GM19351 (cell line): ENCODE measurements at regions not wholly inside any gene's neighbourhood (a gene's known extent, or its start where the extent isn't known, plus 50 kb on each side); places are given as distances from the start of the nearest gene placed in this dataset.

ENCODE experiments used
- ATAC-seq: cut with Tn5 transposase; IDR thresholded peaks from one replicate; pipeline ENCODE4 v1.9.1; 2021; ENCODE audit warnings: mild to moderate bottlenecking, moderate library complexity; ENCODE audit not compliant: unreplicated experiment

DNA sequence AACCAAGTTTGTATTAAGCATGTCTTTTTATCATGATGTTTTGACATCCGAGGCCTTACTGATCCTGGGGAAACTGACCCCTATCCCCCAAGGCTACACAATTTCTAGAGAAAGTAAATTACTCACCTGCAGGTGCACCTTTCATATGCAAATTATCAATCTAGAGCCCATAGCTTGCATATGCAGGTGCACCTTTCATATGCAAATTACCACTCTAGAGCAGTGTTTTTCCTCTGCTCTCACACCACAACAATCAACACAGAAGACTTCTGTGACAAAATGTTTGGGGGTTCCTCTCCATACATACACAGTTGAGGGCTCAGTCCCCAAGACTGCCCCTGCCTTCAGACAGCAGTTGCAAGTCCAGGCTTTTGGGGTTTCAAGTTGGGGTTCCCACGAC is 203.7 kb upstream of the RORB start:
- ATAC-seq, result no peak

DNA sequence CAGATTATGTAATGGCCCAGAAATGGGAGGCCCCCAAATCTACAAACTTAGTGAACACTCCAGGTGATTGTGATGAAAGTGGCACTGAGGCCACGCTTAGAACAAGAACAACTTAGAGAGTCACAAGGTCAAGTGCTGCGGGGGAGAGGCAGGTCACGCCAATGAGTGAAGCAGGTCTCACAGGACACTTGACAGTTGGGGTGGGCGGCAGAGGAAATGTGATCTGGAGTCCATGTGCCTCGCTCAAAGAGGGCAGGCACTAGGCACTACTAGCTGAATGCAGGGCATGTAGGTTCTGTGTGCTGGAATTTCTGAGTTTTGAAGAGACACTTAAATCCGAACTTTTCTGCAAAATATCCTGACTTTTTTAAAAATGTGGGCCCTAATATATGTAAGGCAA is 193.2 kb upstream of the RORB start:
- ATAC-seq, result no peak

DNA sequence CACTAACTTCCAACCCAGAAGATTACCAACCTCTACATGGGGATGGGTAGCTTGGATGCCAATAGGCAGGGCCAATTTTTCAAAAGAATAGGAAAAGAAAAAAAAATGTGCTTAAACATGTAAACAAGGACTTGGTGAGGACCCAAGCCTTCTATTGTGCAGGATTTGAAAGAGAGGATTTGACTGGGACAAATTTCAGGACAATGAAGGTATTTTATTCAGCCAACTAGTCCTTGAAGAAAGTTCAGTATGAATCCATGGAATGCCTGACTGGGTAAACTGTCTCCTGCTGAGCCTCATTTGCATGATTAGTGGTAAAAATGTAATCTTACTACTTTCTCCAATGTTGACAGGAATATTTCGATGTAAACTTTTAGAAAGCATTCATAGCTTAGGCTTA is 192.5 kb upstream of the RORB start:
- ATAC-seq, result no peak

- no peak for ATAC-seq
Measured at GRCh38 chr9:74309654-74310053, 187.5 kb upstream of the RORB start.

GRCh38 chr9:74317235-74317634 is 179.9 kb upstream of the RORB start:
- no peak for ATAC-seq

DNA sequence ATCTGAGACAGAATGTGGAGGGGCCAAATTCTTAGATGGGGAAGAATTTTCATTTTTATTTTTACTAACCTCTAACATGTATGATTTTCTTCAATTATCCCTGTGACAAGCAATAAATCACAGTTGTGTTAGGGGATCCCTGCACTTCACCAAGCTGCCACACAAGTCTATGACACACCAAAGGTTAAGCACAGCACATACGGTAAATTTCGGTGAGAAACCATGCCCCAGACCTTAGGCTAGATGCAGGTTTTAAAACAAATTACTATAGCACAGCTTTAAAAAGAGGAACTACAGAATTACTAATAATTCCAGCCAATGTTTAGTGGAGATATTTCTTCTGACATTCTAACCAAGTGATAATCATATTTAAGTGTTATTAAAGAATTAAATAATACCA is 175.7 kb upstream of the RORB start:
- ATAC-seq, result no peak

DNA sequence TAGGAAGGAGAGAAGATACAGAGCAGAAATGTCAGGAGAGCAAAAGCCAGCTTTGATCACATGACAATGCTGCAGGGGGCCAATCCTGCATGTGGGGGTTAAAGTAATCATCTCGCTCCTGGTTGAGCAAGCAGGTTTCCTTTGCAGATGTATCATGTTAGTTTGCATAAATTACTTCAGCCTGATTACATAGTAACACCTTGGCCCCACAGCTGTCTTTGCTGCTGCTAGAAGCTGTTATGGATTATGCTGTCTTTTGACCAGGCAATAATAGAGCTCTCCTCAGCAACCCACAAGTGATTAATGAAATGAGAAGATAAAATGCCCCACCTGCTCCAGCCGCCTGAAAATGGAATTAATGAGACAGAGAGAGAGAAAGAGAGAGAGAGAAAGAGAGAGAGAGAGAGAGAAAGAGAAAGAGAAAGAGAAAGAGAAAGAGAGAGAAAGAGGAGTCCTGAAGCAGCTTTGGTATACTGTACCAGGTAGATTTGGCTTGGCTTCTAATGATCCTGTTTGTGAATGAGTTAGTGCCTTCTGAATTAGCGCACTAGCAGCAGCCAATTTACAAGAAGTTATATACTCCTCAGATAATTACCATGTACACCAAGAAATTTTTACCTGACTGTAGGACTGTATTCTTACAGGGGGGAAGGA is 174.3 kb upstream of the RORB start:
- ATAC-seq, result no peak

GRCh38 chr9:74330487-74331214 is 166.5 kb upstream of the RORB start:
- ATAC-seq, result no peak

- no peak for ATAC-seq
Measured at GRCh38 chr9:74331607-74332006, 165.5 kb upstream of the RORB start.

DNA sequence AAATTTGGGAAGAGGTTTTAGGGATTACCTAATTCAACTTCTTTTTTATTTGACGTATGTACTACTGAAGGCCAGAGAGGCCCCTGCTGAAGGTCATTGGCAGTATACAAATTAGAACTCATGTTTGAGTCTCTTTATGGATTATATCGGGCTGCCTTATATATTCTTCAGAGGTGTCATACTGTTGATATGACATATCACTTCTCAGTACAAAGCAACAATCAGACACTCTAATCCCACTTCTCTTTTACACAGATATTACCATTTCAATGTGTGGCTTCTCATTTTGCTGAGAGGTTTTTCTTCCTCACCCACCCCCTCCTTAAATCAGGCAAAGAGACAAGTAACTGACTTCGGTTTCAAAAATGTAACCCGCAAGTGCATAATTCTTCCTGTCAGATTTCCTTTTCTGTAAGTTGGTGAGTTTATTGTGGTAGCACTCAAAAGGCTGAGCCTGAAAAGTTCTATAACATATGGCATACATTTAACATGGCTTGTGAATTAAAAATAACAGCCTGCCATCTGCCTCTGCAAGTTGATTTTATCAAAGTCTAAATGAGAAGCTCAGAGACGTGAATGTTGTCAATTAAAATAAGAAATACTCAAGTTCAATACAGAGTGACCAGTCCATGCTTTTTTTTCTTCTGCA is 163.6 kb upstream of the RORB start:
- ATAC-seq, result no peak

GRCh38 chr9:74334271-74334670 is 162.9 kb upstream of the RORB start:
- no peak for ATAC-seq

DNA sequence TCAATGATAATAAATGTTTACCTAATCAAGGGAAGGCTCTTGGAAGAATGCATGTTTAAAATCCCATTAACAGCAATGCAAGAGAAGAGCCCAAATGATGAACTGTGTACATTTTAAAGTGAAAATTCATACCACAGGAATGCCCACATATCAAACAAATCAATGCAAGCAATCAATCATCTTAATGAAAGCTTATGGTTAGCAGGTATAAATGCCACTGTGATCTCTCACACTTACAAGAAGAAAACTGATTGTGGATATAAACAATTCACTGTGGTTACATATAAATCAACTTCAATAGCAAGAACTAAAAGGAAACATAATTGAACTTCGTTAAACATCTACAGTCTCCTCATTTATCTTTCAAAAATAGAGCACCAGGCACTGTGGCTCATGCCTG is 161.0 kb upstream of the RORB start:
- no peak for ATAC-seq

DNA sequence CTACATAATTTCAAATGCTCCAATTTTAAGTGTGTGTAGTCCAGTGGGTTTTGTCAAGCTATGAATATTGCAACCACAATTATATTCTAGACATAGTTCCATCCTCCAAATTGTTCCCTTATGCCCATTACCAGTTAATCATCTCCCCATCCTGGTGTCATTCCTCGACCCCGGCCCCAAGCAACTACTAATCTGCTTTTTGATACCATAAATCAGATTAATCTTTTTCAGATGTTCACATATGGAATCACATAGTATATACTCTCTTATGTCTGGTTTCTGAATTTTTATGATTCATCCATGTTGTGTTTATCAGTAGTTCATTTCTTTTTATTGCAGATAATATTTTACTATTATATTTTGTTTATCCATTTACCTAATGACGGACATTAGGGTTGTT is 148.4 kb upstream of the RORB start:
- no peak for ATAC-seq

DNA sequence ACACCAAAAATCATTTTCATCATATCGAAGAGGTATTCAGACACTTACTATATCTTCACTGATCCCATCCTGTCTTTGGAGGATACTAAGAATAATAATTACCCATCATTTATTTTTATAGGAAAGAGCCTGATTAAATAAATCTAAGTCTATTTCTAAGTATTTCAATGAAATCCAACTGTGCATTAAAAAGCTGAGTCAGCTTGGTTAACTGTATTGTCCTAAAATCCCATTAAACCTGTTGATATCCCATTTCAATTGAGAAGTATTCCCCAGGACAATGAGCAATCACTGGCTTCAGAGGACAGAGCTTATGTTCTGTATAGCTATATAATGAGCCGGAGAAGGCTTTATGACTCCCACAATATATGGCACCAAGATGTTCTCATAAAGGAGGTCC is 142.0 kb upstream of the RORB start:
- no peak for ATAC-seq

- no peak for ATAC-seq
Measured at GRCh38 chr9:74357577-74357976, 139.6 kb upstream of the RORB start.

DNA sequence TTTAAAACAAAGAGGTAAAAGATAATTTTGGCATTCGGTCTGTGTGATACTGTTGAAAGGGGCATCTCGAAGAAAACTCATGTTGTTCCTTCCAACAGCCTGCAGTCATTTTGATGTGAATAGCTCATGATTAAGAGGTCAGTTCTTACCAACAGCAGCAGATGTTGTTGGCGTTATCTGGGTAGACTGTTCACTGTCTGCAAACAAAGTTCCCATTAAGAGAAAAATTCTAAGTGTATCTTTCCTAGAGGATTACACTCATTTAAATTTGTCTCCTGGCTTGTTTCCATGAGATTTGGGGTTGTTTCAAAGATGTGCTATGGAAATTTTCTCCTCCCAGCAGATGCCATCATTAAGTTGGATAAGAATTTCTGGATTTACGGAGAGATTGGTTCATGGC is 138.2 kb upstream of the RORB start:
- ATAC-seq, result no peak

DNA sequence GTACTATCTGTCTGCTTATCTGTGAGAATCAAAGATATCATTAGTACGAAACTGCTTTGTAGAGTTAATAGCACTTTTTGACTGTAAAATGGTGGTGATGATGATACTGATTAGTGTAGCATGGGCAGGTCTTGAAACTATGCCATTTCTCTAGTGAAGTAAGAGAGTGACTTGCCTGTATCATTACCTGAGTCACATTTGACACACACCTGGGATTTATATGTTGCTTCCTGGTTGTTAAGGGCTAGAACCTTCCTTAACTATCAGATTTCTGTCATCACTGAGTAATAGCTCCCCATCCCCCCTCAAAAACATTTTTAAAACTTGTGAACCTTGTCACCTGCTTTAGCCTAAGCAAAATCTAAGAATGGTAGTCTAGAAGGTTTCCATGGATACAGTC is 135.6 kb upstream of the RORB start:
- no peak for ATAC-seq

GRCh38 chr9:74362423-74362822 is 134.7 kb upstream of the RORB start:
- no peak for ATAC-seq

DNA sequence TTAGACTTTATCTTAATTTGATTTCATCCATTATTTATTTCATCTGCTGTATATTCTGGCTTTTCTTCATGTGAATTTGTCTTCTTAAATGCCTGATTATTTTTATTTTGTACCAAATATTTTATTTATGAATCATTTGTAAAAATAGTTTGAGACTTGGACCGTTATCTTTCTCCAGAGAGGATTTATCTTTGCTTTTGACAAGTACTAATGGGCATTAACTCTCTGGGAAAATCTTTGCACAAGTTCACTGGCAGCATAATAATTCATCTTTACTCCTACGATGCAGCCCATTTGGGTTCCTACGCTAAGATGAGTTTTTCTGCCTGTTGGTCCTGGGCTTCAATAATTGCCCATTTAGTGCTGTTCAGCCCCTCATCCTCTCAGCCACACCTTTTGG is 131.0 kb upstream of the RORB start:
- no peak for ATAC-seq

DNA sequence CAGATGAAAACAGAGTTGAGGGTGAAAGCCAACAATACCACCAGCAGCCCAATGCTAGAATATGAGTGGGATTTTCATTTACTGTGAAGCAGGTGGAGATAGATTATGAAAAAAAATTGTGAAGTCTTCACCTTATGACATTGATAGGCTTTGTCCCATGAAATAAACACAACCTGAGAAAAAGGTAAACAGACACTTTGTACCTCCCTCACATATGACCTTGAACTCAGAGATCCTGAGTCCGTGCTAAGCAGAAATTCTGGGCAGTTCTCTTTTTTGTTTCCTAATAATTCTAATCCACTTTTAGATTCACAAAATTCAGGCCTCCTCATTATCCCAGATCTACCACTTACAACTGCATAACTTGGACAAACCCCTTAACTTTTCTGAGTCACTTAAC is 127.3 kb upstream of the RORB start:
- no peak for ATAC-seq

- ATAC-seq, result no peak
Measured at GRCh38 chr9:74373348-74373747, 123.8 kb upstream of the RORB start.

DNA sequence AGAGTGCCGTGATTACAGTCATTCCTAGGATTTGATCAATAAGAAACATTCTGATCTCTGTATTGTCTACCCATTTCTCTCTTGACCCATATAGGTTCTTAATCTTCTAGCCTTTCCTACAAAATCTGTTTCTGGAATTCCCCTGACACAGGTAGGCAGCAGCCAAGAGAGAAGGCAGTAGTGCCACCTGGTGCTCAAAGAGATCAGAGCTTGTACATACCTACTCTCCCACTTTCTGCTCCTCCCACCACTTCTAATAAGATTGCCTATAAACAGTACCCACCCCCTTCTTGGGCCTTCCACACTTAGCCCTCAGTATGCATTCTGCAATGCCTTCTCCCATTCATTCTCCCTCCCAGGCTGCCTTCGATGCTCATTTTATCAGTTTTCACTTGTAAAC is 117.4 kb upstream of the RORB start:
- no peak for ATAC-seq
